Colonic mucosa (tissue), 4 donors: ENCODE measurements at regions not wholly inside any gene's neighbourhood (a gene's known extent, or its start where the extent isn't known, plus 50 kb on each side); places are given as distances from the start of the nearest gene placed in this dataset.

Experiments used
- DNase-seq: peaks from one replicate; pipeline ENCODE4 v3.0.0-alpha.2; 2020
- H3K27ac ChIP-seq: fragments of 200-600 bp; one replicate; pipeline ENCODE4 v1.8.0; 2021
- H3K27me3 ChIP-seq: fragments of 200-600 bp; one replicate; pipeline ENCODE4 v1.8.0; 2021
- H3K36me3 ChIP-seq: fragments of 200-600 bp; one replicate; pipeline ENCODE4 v1.8.0; 2021
- H3K4me1 ChIP-seq: fragments of 200-600 bp; one replicate; pipeline ENCODE4 v1.8.0; 2021; ENCODE audit warnings: mild to moderate bottlenecking
- H3K4me3 ChIP-seq: fragments of 200-600 bp; one replicate; pipeline ENCODE4 v1.8.0; 2021
- H3K9ac ChIP-seq, 2 donors: one replicate each; pipeline ENCODE4 v1.7.0; 2013; ENCODE audit warnings: control low read depth in 2 of 2, low read depth in 2 of 2, low read length in 2 of 2
- H3K9me3 ChIP-seq: fragments of 200-600 bp; one replicate; pipeline ENCODE4 v1.8.0; 2021
- CTCF ChIP-seq: fragments of 200-600 bp; IDR thresholded peaks from one replicate; pipeline ENCODE4 v1.8.0; 2022; ENCODE audit warnings: antibody characterized with exemption, mild to moderate bottlenecking
- intact Hi-C: fragments of 100-400 bp; cut with DNase I; formaldehyde crosslinking; loops from one replicate; pipeline ENCODE4 v1.14.1; 2022
- donor health status: healthy.
- donor health status: DM: no; HTN: no; CAD: no.
- donor health status: DM: no; HTN: no; CAD: no.

GRCh38 chr6:140314682-140315081 lies 940.2 kb upstream of the CITED2 start:
- intact Hi-C loops = no loop called here
- Histone ChIP-seq H3K4me1 (no peaks in the 10 kb centered on the region), H3K4me3 (no peak overlapping the region), H3K27me3 (no peaks in the 10 kb centered on the region), H3K9ac (no peak overlapping the region), H3K36me3 (no peaks in the 10 kb centered on the region), H3K27ac (no peak overlapping the region), H3K9me3 (no peaks in the 10 kb centered on the region)
- TF ChIP-seq CTCF = no peak
- no peak for DNase-seq

GRCh38 chr6:140311146-140311545 lies 936.7 kb upstream of the CITED2 start:
- DNase-seq = no peak
- intact Hi-C loops = no loop called here
- Histone ChIP-seq H3K27ac (no peak overlapping the region), H3K9ac (no peak overlapping the region), H3K4me1 (no peaks in the 10 kb centered on the region), H3K4me3 (no peak overlapping the region), H3K27me3 (no peaks in the 10 kb centered on the region), H3K36me3 (no peaks in the 10 kb centered on the region), H3K9me3 (no peaks in the 10 kb centered on the region)
- TF ChIP-seq CTCF = no peak

GRCh38 chr6:140303218-140303949 lies 928.9 kb upstream of the CITED2 start:
- Histone ChIP-seq H3K4me1 (no peaks in the 10 kb centered on the region), H3K36me3 (no peaks in the 10 kb centered on the region), H3K27me3 (no peaks in the 10 kb centered on the region), H3K9ac (no peak overlapping the region), H3K27ac (no peak overlapping the region), H3K9me3 (no peaks in the 10 kb centered on the region), H3K4me3 (no peak overlapping the region)
- no peak for TF ChIP-seq CTCF
- intact Hi-C loops = no loop called here
- DNase-seq = no peak

GRCh38 chr6:140300331-140300730 lies 925.9 kb upstream of the CITED2 start:
- no peak overlapping the region for H3K27ac ChIP-seq
- H3K9me3 ChIP-seq = no peaks in the 10 kb centered on the region
- intact Hi-C loops = no loop called here
- H3K9ac ChIP-seq = no peak overlapping the region
- TF ChIP-seq CTCF = no peak
- H3K4me1 ChIP-seq = no peaks in the 10 kb centered on the region
- no peaks in the 10 kb centered on the region for H3K27me3 ChIP-seq
- H3K4me3 ChIP-seq = no peak overlapping the region
- DNase-seq = no peak
- H3K36me3 ChIP-seq = no peaks in the 10 kb centered on the region

GRCh38 chr6:140289186-140289585 lies 914.7 kb upstream of the CITED2 start:
- no peaks in the 10 kb centered on the region for H3K36me3 ChIP-seq
- no peaks in the 10 kb centered on the region for H3K4me1 ChIP-seq
- H3K9ac ChIP-seq = no peak overlapping the region
- no peak overlapping the region for H3K27ac ChIP-seq
- no peaks in the 10 kb centered on the region for H3K9me3 ChIP-seq
- TF ChIP-seq CTCF = no peak
- DNase-seq = no peak
- intact Hi-C loops = no loop called here
- H3K4me3 ChIP-seq = no peak overlapping the region
- H3K27me3 ChIP-seq = no peaks in the 10 kb centered on the region
